Esophagus squamous epithelium (tissue), 5 donors: ENCODE measurements at regions not wholly inside any gene's neighbourhood (a gene's known extent, or its start where the extent isn't known, plus 50 kb on each side); places are given as distances from the start of the nearest gene placed in this dataset.

Source experiments
- DNase-seq: peaks from one replicate; lab custom pipeline; 2025; lab: John Stamatoyannopoulos, UW
- H3K27ac ChIP-seq, 4 donors: fragments of 200-600 bp; sonication (generic); one replicate each; pipeline ENCODE4 v1.5.1; 2016 to 2019; ENCODE audit warnings: mild to moderate bottlenecking in 1 of 4
- H3K27me3 ChIP-seq, 4 donors: fragments of 200-600 bp; sonication (generic); 1 replicate in 3 of 4; 2 replicates in 1 of 4; pipeline versions ENCODE4 v1.5.1 to v1.6.0; 2017 to 2021; ENCODE audit warnings: antibody characterized with exemption in 1 of 4
- H3K36me3 ChIP-seq, 3 donors: fragments of 200-600 bp; sonication (generic); one replicate each; pipeline ENCODE4 v1.5.1; 2016 to 2019
- H3K4me1 ChIP-seq, 3 donors: fragments of 200-600 bp; sonication (generic); one replicate each; pipeline ENCODE4 v1.5.1; 2017 to 2019
- H3K4me3 ChIP-seq, 4 donors: fragments of 200-600 bp; sonication (generic); 1 replicate in 3 of 4; 2 replicates in 1 of 4; pipeline ENCODE4 v1.5.1; 2016 to 2019; ENCODE audit warnings: mild to moderate bottlenecking in 2 of 4, moderate library complexity in 1 of 4
- H3K9me3 ChIP-seq, 3 donors: fragments of 200-600 bp; sonication (generic); one replicate each; pipeline ENCODE4 v1.5.1; 2016 to 2019
- POLR2A ChIP-seq, 4 donors: fragments of 450-650 bp; IDR thresholded peaks; one replicate each; pipeline ENCODE4 v1.6.1; 2017; ENCODE audit warnings: antibody characterized with exemption in 4 of 4, mild to moderate bottlenecking in 4 of 4, moderate library complexity in 3 of 4
- WGBS, 2 donors: methylation state at CpG; one replicate each; pipeline ENCODE4 v1.1.5; 2018; 5-methylcytosine and 5-hydroxymethylcytosine counted together
- intact Hi-C: fragments of 100-400 bp; cut with DNase I; formaldehyde crosslinking; loops from one replicate; pipeline ENCODE4 v1.15.0; 2022
- TF ChIP-seq, protein P1 (sequence below), 6 experiments: fragments of 450-650 bp in 4 of 6; fragments of 200-600 bp in 2 of 6; sonication (generic) in 2 of 6; IDR thresholded peaks; one replicate each; pipeline ENCODE4 v1.5.1; 2016 to 2019; ENCODE audit warnings: antibody characterized with exemption in 6 of 6, mild to moderate bottlenecking in 4 of 6, moderate library complexity in 4 of 6
- donor health status: DM: yes; HTN: yes; CAD: no.

- 28 to 29% methylated on average over 1 of the region's 1 CpG for WGBS, 2 donors
- Histone ChIP-seq H3K36me3 (no peaks in the 10 kb centered on the region), H3K27ac (no peak overlapping the region), H3K4me1 (no peaks in the 10 kb centered on the region), H3K9me3 (no peaks in the 10 kb centered on the region), H3K27me3 (no peaks in the 10 kb centered on the region), H3K4me3 (no peak overlapping the region)
- TF ChIP-seq, protein P1, sequence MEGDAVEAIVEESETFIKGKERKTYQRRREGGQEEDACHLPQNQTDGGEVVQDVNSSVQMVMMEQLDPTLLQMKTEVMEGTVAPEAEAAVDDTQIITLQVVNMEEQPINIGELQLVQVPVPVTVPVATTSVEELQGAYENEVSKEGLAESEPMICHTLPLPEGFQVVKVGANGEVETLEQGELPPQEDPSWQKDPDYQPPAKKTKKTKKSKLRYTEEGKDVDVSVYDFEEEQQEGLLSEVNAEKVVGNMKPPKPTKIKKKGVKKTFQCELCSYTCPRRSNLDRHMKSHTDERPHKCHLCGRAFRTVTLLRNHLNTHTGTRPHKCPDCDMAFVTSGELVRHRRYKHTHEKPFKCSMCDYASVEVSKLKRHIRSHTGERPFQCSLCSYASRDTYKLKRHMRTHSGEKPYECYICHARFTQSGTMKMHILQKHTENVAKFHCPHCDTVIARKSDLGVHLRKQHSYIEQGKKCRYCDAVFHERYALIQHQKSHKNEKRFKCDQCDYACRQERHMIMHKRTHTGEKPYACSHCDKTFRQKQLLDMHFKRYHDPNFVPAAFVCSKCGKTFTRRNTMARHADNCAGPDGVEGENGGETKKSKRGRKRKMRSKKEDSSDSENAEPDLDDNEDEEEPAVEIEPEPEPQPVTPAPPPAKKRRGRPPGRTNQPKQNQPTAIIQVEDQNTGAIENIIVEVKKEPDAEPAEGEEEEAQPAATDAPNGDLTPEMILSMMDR (IDR thresholded peaks at IDR 0.05) = no peak
- no peak for TF ChIP-seq POLR2A (IDR thresholded peaks at IDR 0.05)
- no peak for DNase-seq
- intact Hi-C loops = no loop called here
Measured at GRCh38 chr11:36783808-36784207, 185.8 kb upstream of the RAG2 start.

- no peaks in the 10 kb centered on the region for H3K27me3 ChIP-seq
- intact Hi-C loops = no loop called here
- H3K4me3 ChIP-seq = no peak overlapping the region
- H3K36me3 ChIP-seq = no peaks in the 10 kb centered on the region
- no peak overlapping the region for H3K27ac ChIP-seq
- no peaks in the 10 kb centered on the region for H3K9me3 ChIP-seq
- TF ChIP-seq, protein P1 (IDR thresholded peaks at IDR 0.05) = no peak
- TF ChIP-seq POLR2A (IDR thresholded peaks at IDR 0.05) = no peak
- 64 to 76% methylated on average over 3 of the region's 3 CpGs for WGBS, 2 donors
- H3K4me1 ChIP-seq = no peaks in the 10 kb centered on the region
- DNase-seq = no peak
Measured at GRCh38 chr11:36779791-36780190, 181.8 kb upstream of the RAG2 start.

- intact Hi-C loops = no loop called here
- Histone ChIP-seq H3K4me3 (no peak overlapping the region), H3K4me1 (no peaks in the 10 kb centered on the region), H3K9me3 (no peaks in the 10 kb centered on the region), H3K36me3 (no peaks in the 10 kb centered on the region), H3K27me3 (no peaks in the 10 kb centered on the region), H3K27ac (no peak overlapping the region)
- TF ChIP-seq, protein P1 (IDR thresholded peaks at IDR 0.05) = no peak
- TF ChIP-seq POLR2A (IDR thresholded peaks at IDR 0.05) = no peak
- no peak for DNase-seq
- 33 to 42% methylated on average over 1 of the region's 2 CpGs for WGBS, 2 donors
Measured at GRCh38 chr11:36777311-36777710, 179.3 kb upstream of the RAG2 start.

DNA sequence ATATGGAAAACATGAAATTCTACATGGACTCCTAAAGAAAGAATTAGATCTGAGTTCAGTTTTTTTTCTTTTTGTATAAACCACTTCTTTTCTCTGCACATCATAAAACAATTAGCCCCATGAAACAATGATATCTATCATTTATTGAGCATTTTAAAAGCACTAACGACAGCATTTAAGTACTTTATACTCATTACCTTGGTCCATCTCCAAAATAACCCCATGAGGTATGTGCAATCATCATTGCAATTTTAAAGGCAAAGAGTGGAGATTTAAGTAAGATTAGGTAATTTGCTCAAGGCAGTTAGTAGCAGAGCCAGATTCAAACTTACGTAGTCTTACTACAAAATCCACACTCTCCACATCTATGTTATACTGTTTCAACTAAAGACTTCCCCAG, 177.7 kb upstream of the RAG2 start:
- intact Hi-C loops = no loop called here
- Histone ChIP-seq H3K27ac (no peak overlapping the region), H3K4me1 (no peaks in the 10 kb centered on the region), H3K4me3 (no peak overlapping the region), H3K27me3 (no peaks in the 10 kb centered on the region), H3K36me3 (no peaks in the 10 kb centered on the region), H3K9me3 (no peaks in the 10 kb centered on the region)
- no peak for DNase-seq
- WGBS, 2 donors = 61 to 80% methylated on average over 2 of the region's 2 CpGs
- TF ChIP-seq POLR2A (IDR thresholded peaks at IDR 0.05) = no peak
- TF ChIP-seq, protein P1 (IDR thresholded peaks at IDR 0.05) = no peak

GRCh38 chr11:36775130-36775529, 177.1 kb upstream of the RAG2 start:
- intact Hi-C loops = no loop called here
- Histone ChIP-seq H3K27ac (no peak overlapping the region), H3K4me3 (no peak overlapping the region), H3K36me3 (no peaks in the 10 kb centered on the region), H3K27me3 (no peaks in the 10 kb centered on the region), H3K9me3 (no peaks in the 10 kb centered on the region), H3K4me1 (no peaks in the 10 kb centered on the region)
- no peak for DNase-seq
- 23 to 53% methylated on average over 1 of the region's 1 CpG for WGBS, 2 donors
- no peak for TF ChIP-seq POLR2A (IDR thresholded peaks at IDR 0.05)
- TF ChIP-seq, protein P1 (IDR thresholded peaks at IDR 0.05) = no peak
